Activated CD8-positive, alpha-beta T cell treated with anti-CD3 and anti-CD28 coated beads, Interleukin-2, amount 10 ng/mL, durations not matched to agents 7 days and 5 days (primary cell): ENCODE measurements at regions not wholly inside any gene's neighbourhood (a gene's known extent, or its start where the extent isn't known, plus 50 kb on each side); places are given as distances from the start of the nearest gene placed in this dataset.

Experiments used
- ATAC-seq: fragments of 150-1000 bp; cut with Tn5 transposase; one replicate; pipeline ENCODE4 v1.10.0; 2021; ENCODE audit warnings: moderate library complexity
- CTCF ChIA-PET: fragments of 350-600 bp; sonication (Branson Sonifier 250); formaldehyde crosslinking; loops from one replicate; lab custom pipeline; 2021; ENCODE audit warnings: antibody characterized with exemption; lab: Charles Lee
- POLR2A ChIA-PET: fragments of 350-600 bp; sonication (Branson Sonifier 250); formaldehyde crosslinking; loops from one replicate; lab custom pipeline; 2021; ENCODE audit warnings: antibody characterized with exemption; lab: Charles Lee
- DNase-seq: peaks from one replicate; pipeline ENCODE4 v3.0.0-alpha.2; 2020
- H3K27ac Mint-ChIP-seq: one replicate; pipeline ENCODE4 v1.8.0; 2021; ENCODE audit warnings: mild to moderate bottlenecking, mixed read lengths
- H3K27me3 Mint-ChIP-seq: one replicate; pipeline ENCODE4 v1.8.0; 2021; ENCODE audit warnings: low read depth, mixed read lengths
- H3K36me3 Mint-ChIP-seq: one replicate; pipeline ENCODE4 v1.8.0; 2021; ENCODE audit warnings: low read depth, mixed read lengths
- H3K4me1 Mint-ChIP-seq: one replicate; pipeline ENCODE4 v1.8.0; 2021; ENCODE audit warnings: low read depth, mixed read lengths
- H3K4me3 Mint-ChIP-seq: one replicate; pipeline ENCODE4 v1.8.0; 2021; ENCODE audit warnings: mild to moderate bottlenecking, mixed read lengths
- H3K9me3 Mint-ChIP-seq: one replicate; pipeline ENCODE4 v1.8.0; 2022; ENCODE audit warnings: mixed read lengths; ENCODE audit not compliant: insufficient read depth

- Mint-ChIP-seq H3K27ac (no peak overlapping the region), H3K4me1 (no peaks in the 10 kb centered on the region), H3K9me3 (no peaks in the 10 kb centered on the region), H3K27me3 (no peaks in the 10 kb centered on the region), H3K4me3 (no peak overlapping the region), H3K36me3 (no peaks in the 10 kb centered on the region)
- CTCF ChIA-PET, result no interaction called here
- DNase-seq (no peak), ATAC-seq (no peak)
- POLR2A ChIA-PET, result no interaction called here
Measured at GRCh38 chr1:57963581-57963980, 539.7 kb upstream of the DAB1 start.

GRCh38 chr1:57959531-57960241 lies 535.8 kb upstream of the DAB1 start:
- Mint-ChIP-seq H3K27ac (no peak overlapping the region), H3K9me3 (no peaks in the 10 kb centered on the region), H3K36me3 (no peaks in the 10 kb centered on the region), H3K4me1 (no peaks in the 10 kb centered on the region), H3K27me3 (no peaks in the 10 kb centered on the region), H3K4me3 (no peak overlapping the region)
- ChIA-PET CTCF (no interaction called here), POLR2A (no interaction called here)
- ATAC-seq (no peak), DNase-seq (no peak)

- no peaks in the 10 kb centered on the region for H3K9me3 Mint-ChIP-seq
- no peak for DNase-seq
- no peak overlapping the region for H3K4me3 Mint-ChIP-seq
- POLR2A ChIA-PET, result no interaction called here
- no peaks in the 10 kb centered on the region for H3K4me1 Mint-ChIP-seq
- CTCF ChIA-PET, result no interaction called here
- H3K27ac Mint-ChIP-seq, result no peak overlapping the region
- ATAC-seq, result no peak
- no peaks in the 10 kb centered on the region for H3K27me3 Mint-ChIP-seq
- no peaks in the 10 kb centered on the region for H3K36me3 Mint-ChIP-seq
Measured at GRCh38 chr1:57957576-57957975, 533.7 kb upstream of the DAB1 start.

- no peak overlapping the region for H3K4me3 Mint-ChIP-seq
- ATAC-seq (no peak), DNase-seq (no peak)
- no peaks in the 10 kb centered on the region for H3K4me1 Mint-ChIP-seq
- H3K27ac Mint-ChIP-seq, result no peak overlapping the region
- H3K27me3 Mint-ChIP-seq, result no peaks in the 10 kb centered on the region
- ChIA-PET POLR2A (no interaction called here), CTCF (no interaction called here)
- H3K36me3 Mint-ChIP-seq, result no peaks in the 10 kb centered on the region
- no peaks in the 10 kb centered on the region for H3K9me3 Mint-ChIP-seq
Measured at GRCh38 chr1:57951390-57951789, 527.5 kb upstream of the DAB1 start.

GRCh38 chr1:57949168-57949567 lies 525.3 kb upstream of the DAB1 start:
- POLR2A ChIA-PET, result no interaction called here
- ATAC-seq (no peak), DNase-seq (no peak)
- H3K27me3 Mint-ChIP-seq, result no peaks in the 10 kb centered on the region
- no peak overlapping the region for H3K27ac Mint-ChIP-seq
- CTCF ChIA-PET, result no interaction called here
- H3K9me3 Mint-ChIP-seq, result no peaks in the 10 kb centered on the region
- H3K36me3 Mint-ChIP-seq, result no peaks in the 10 kb centered on the region
- no peaks in the 10 kb centered on the region for H3K4me1 Mint-ChIP-seq
- no peak overlapping the region for H3K4me3 Mint-ChIP-seq

- CTCF ChIA-PET, result no interaction called here
Measured at GRCh38 chr1:57947471-57947870, 523.6 kb upstream of the DAB1 start.

GRCh38 chr1:57945045-57945444 lies 521.2 kb upstream of the DAB1 start:
- ChIA-PET POLR2A (no interaction called here), CTCF (no interaction called here)
- ATAC-seq (no peak), DNase-seq (no peak)
- H3K27ac Mint-ChIP-seq, result no peak overlapping the region
- H3K4me1 Mint-ChIP-seq, result no peaks in the 10 kb centered on the region
- H3K36me3 Mint-ChIP-seq, result no peaks in the 10 kb centered on the region
- H3K9me3 Mint-ChIP-seq, result no peaks in the 10 kb centered on the region
- no peaks in the 10 kb centered on the region for H3K27me3 Mint-ChIP-seq
- no peak overlapping the region for H3K4me3 Mint-ChIP-seq

More at GRCh38 chr1:57947471-57947870, 523.6 kb upstream of the DAB1 start:
- POLR2A ChIA-PET, result no interaction called here
- Mint-ChIP-seq H3K9me3 (no peaks in the 10 kb centered on the region), H3K36me3 (no peaks in the 10 kb centered on the region), H3K27ac (no peak overlapping the region), H3K4me1 (no peaks in the 10 kb centered on the region), H3K4me3 (no peak overlapping the region), H3K27me3 (no peaks in the 10 kb centered on the region)
- no peak for ATAC-seq
- no peak for DNase-seq

- Mint-ChIP-seq H3K36me3 (no peaks in the 10 kb centered on the region), H3K4me3 (no peak overlapping the region), H3K4me1 (no peaks in the 10 kb centered on the region), H3K27me3 (no peaks in the 10 kb centered on the region), H3K9me3 (no peaks in the 10 kb centered on the region), H3K27ac (no peak overlapping the region)
- ChIA-PET CTCF (no interaction called here), POLR2A (interaction anchor here (0.9 kb wide), 1 partner anchor 40 kb away, joined by 3 read pairs; no protein-coding TSS in a partner anchor)
- DNase-seq (no peak), ATAC-seq (no peak)
Measured at GRCh38 chr1:57943365-57943764, 519.5 kb upstream of the DAB1 start.

GRCh38 chr1:57934745-57935144 lies 510.9 kb upstream of the DAB1 start:
- Mint-ChIP-seq H3K4me1 (no peaks in the 10 kb centered on the region), H3K27me3 (no peaks in the 10 kb centered on the region), H3K9me3 (no peaks in the 10 kb centered on the region), H3K4me3 (no peak overlapping the region), H3K36me3 (no peaks in the 10 kb centered on the region), H3K27ac (no peak overlapping the region)
- ATAC-seq (no peak), DNase-seq (no peak)
- ChIA-PET CTCF (no interaction called here), POLR2A (no interaction called here)

- ChIA-PET CTCF (no interaction called here), POLR2A (no interaction called here)
- no peaks in the 10 kb centered on the region for H3K27me3 Mint-ChIP-seq
- ATAC-seq (no peak), DNase-seq (no peak)
- no peak overlapping the region for H3K4me3 Mint-ChIP-seq
- no peaks in the 10 kb centered on the region for H3K36me3 Mint-ChIP-seq
- no peaks in the 10 kb centered on the region for H3K9me3 Mint-ChIP-seq
- no peaks in the 10 kb centered on the region for H3K4me1 Mint-ChIP-seq
- H3K27ac Mint-ChIP-seq, result no peak overlapping the region
Measured at GRCh38 chr1:57927003-57927402, 503.1 kb upstream of the DAB1 start.

- ChIA-PET POLR2A (no interaction called here), CTCF (no interaction called here)
- Mint-ChIP-seq H3K4me3 (no peak overlapping the region), H3K36me3 (no peaks in the 10 kb centered on the region), H3K27me3 (no peaks in the 10 kb centered on the region), H3K4me1 (no peaks in the 10 kb centered on the region), H3K9me3 (no peaks in the 10 kb centered on the region), H3K27ac (no peak overlapping the region)
- no peak for ATAC-seq
- DNase-seq, result no peak
Measured at GRCh38 chr1:57926025-57926552, 502.2 kb upstream of the DAB1 start.

GRCh38 chr1:57925226-57925625 lies 501.4 kb upstream of the DAB1 start:
- Mint-ChIP-seq H3K4me1 (no peaks in the 10 kb centered on the region), H3K4me3 (no peak overlapping the region), H3K36me3 (no peaks in the 10 kb centered on the region), H3K27me3 (no peaks in the 10 kb centered on the region), H3K27ac (no peak overlapping the region), H3K9me3 (no peaks in the 10 kb centered on the region)
- ATAC-seq (no peak), DNase-seq (no peak)
- POLR2A ChIA-PET, result no interaction called here
- CTCF ChIA-PET, result no interaction called here

GRCh38 chr1:57922130-57922529 lies 498.3 kb upstream of the DAB1 start:
- no peaks in the 10 kb centered on the region for H3K4me1 Mint-ChIP-seq
- no peaks in the 10 kb centered on the region for H3K27me3 Mint-ChIP-seq
- no peak overlapping the region for H3K4me3 Mint-ChIP-seq
- ChIA-PET CTCF (no interaction called here), POLR2A (no interaction called here)
- ATAC-seq, result no peak
- no peaks in the 10 kb centered on the region for H3K36me3 Mint-ChIP-seq
- DNase-seq, result no peak
- H3K27ac Mint-ChIP-seq, result no peak overlapping the region
- H3K9me3 Mint-ChIP-seq, result no peaks in the 10 kb centered on the region
